Activated CD4-positive, alpha-beta memory T cell treated with anti-CD3 and anti-CD28 coated beads for 36 hours (primary cell): ENCODE measurements at regions not wholly inside any gene's neighbourhood (a gene's known extent, or its start where the extent isn't known, plus 50 kb on each side); places are given as distances from the start of the nearest gene placed in this dataset.

Source experiments
- CTCF ChIA-PET: fragments of 350-600 bp; sonication (Branson Sonifier 250); formaldehyde crosslinking; loops from one replicate; lab custom pipeline; 2021; ENCODE audit warnings: antibody characterized with exemption, inconsistent platforms; lab: Charles Lee
- POLR2A ChIA-PET: fragments of 350-600 bp; sonication (Branson Sonifier 250); formaldehyde crosslinking; loops from one replicate; lab custom pipeline; 2021; ENCODE audit warnings: antibody characterized with exemption; lab: Charles Lee
- DNase-seq: peaks from one replicate; pipeline ENCODE4 v3.0.0-alpha.2; 2020
- H3K27ac Mint-ChIP-seq: one replicate; pipeline ENCODE4 v1.8.0; 2021; ENCODE audit warnings: mixed read lengths
- H3K27me3 Mint-ChIP-seq: one replicate; pipeline ENCODE4 v1.8.0; 2021; ENCODE audit warnings: mixed read lengths
- H3K36me3 Mint-ChIP-seq: one replicate; pipeline ENCODE4 v1.8.0; 2021; ENCODE audit warnings: mixed read lengths
- H3K4me1 Mint-ChIP-seq: one replicate; pipeline ENCODE4 v1.8.0; 2021; ENCODE audit warnings: low read depth, mixed read lengths
- H3K4me3 Mint-ChIP-seq: one replicate; pipeline ENCODE4 v1.8.0; 2021; ENCODE audit warnings: mild to moderate bottlenecking, mixed read lengths
- H3K9me3 Mint-ChIP-seq: one replicate; pipeline ENCODE4 v1.8.0; 2021; ENCODE audit warnings: mixed read lengths
- intact Hi-C: fragments of 100-400 bp; cut with micrococcal nuclease; formaldehyde crosslinking; loops from one replicate; pipeline ENCODE4 v1.15.1; 2023

GRCh38 chr16:51382211-51382610 lies 231.1 kb upstream of the SALL1 start:
- no peaks in the 10 kb centered on the region for H3K36me3 Mint-ChIP-seq
- intact Hi-C loops: no loop called here
- no peaks in the 10 kb centered on the region for H3K9me3 Mint-ChIP-seq
- H3K4me1 Mint-ChIP-seq: no peaks in the 10 kb centered on the region
- no peak for DNase-seq
- no peaks in the 10 kb centered on the region for H3K27me3 Mint-ChIP-seq
- no peak overlapping the region for H3K4me3 Mint-ChIP-seq
- ChIA-PET POLR2A (no interaction called here), CTCF (no interaction called here)
- no peak overlapping the region for H3K27ac Mint-ChIP-seq

- DNase-seq: no peak
- no peaks in the 10 kb centered on the region for H3K9me3 Mint-ChIP-seq
- H3K4me1 Mint-ChIP-seq: no peaks in the 10 kb centered on the region
- no peak overlapping the region for H3K27ac Mint-ChIP-seq
- H3K4me3 Mint-ChIP-seq: no peak overlapping the region
- H3K27me3 Mint-ChIP-seq: no peaks in the 10 kb centered on the region
- intact Hi-C loops: no loop called here
- CTCF ChIA-PET: no interaction called here
- H3K36me3 Mint-ChIP-seq: no peaks in the 10 kb centered on the region
- POLR2A ChIA-PET: no interaction called here
Measured at GRCh38 chr16:51376080-51376479, 225.0 kb upstream of the SALL1 start.

GRCh38 chr16:51374790-51375189 lies 223.7 kb upstream of the SALL1 start:
- DNase-seq: no peak
- POLR2A ChIA-PET: no interaction called here
- Mint-ChIP-seq H3K27ac (no peak overlapping the region), H3K4me3 (no peak overlapping the region), H3K9me3 (no peaks in the 10 kb centered on the region), H3K4me1 (no peaks in the 10 kb centered on the region), H3K27me3 (no peaks in the 10 kb centered on the region), H3K36me3 (no peaks in the 10 kb centered on the region)
- intact Hi-C loops: no loop called here
- CTCF ChIA-PET: no interaction called here

- H3K36me3 Mint-ChIP-seq: no peaks in the 10 kb centered on the region
- H3K9me3 Mint-ChIP-seq: no peaks in the 10 kb centered on the region
- no peak overlapping the region for H3K27ac Mint-ChIP-seq
- DNase-seq: no peak
- no peaks in the 10 kb centered on the region for H3K4me1 Mint-ChIP-seq
- ChIA-PET CTCF (no interaction called here), POLR2A (no interaction called here)
- H3K27me3 Mint-ChIP-seq: no peaks in the 10 kb centered on the region
- H3K4me3 Mint-ChIP-seq: no peak overlapping the region
- intact Hi-C loops: no loop called here
Measured at GRCh38 chr16:51374346-51374745, 223.3 kb upstream of the SALL1 start.

- DNase-seq: no peak
- no peaks in the 10 kb centered on the region for H3K4me1 Mint-ChIP-seq
Measured at GRCh38 chr16:51365715-51366114, 214.6 kb upstream of the SALL1 start.

GRCh38 chr16:51359141-51359955 lies 208.3 kb upstream of the SALL1 start:
- CTCF ChIA-PET: no interaction called here
- H3K27ac Mint-ChIP-seq: no peak overlapping the region
- DNase-seq: no peak
- H3K4me3 Mint-ChIP-seq: no peak overlapping the region
- H3K4me1 Mint-ChIP-seq: no peaks in the 10 kb centered on the region
- intact Hi-C loops: no loop called here
- no peaks in the 10 kb centered on the region for H3K27me3 Mint-ChIP-seq
- no peaks in the 10 kb centered on the region for H3K36me3 Mint-ChIP-seq
- POLR2A ChIA-PET: no interaction called here
- H3K9me3 Mint-ChIP-seq: peaks cover 8% of the 10 kb centered on the region

More at GRCh38 chr16:51365715-51366114, 214.6 kb upstream of the SALL1 start:
- POLR2A ChIA-PET: no interaction called here
- Mint-ChIP-seq H3K27ac (no peak overlapping the region), H3K9me3 (peaks cover 2% of the 10 kb centered on the region), H3K27me3 (no peaks in the 10 kb centered on the region), H3K36me3 (no peaks in the 10 kb centered on the region), H3K4me3 (no peak overlapping the region)
- CTCF ChIA-PET: no interaction called here
- intact Hi-C loops: no loop called here

- ChIA-PET CTCF (no interaction called here), POLR2A (no interaction called here)
- intact Hi-C loops: no loop called here
- no peaks in the 10 kb centered on the region for H3K27me3 Mint-ChIP-seq
- no peak for DNase-seq
- H3K27ac Mint-ChIP-seq: no peak overlapping the region
- peaks cover 6% of the 10 kb centered on the region for H3K9me3 Mint-ChIP-seq
- no peaks in the 10 kb centered on the region for H3K36me3 Mint-ChIP-seq
- H3K4me1 Mint-ChIP-seq: no peaks in the 10 kb centered on the region
- no peak overlapping the region for H3K4me3 Mint-ChIP-seq
Measured at GRCh38 chr16:51357839-51358238, 206.8 kb upstream of the SALL1 start.

- H3K27me3 Mint-ChIP-seq: no peaks in the 10 kb centered on the region
- H3K4me3 Mint-ChIP-seq: no peak overlapping the region
- H3K4me1 Mint-ChIP-seq: no peaks in the 10 kb centered on the region
- POLR2A ChIA-PET: no interaction called here
- no peaks in the 10 kb centered on the region for H3K36me3 Mint-ChIP-seq
- H3K9me3 Mint-ChIP-seq: peaks cover 6% of the 10 kb centered on the region
- intact Hi-C loops: no loop called here
- DNase-seq: no peak
- CTCF ChIA-PET: no interaction called here
- H3K27ac Mint-ChIP-seq: no peak overlapping the region
Measured at GRCh38 chr16:51355875-51356274, 204.8 kb upstream of the SALL1 start.

- CTCF ChIA-PET: no interaction called here
- no peaks in the 10 kb centered on the region for H3K36me3 Mint-ChIP-seq
Measured at GRCh38 chr16:51355195-51355594, 204.1 kb upstream of the SALL1 start.

GRCh38 chr16:51353055-51353454 lies 202.0 kb upstream of the SALL1 start:
- H3K4me3 Mint-ChIP-seq: no peak overlapping the region
- no peak for DNase-seq
- no peak overlapping the region for H3K27ac Mint-ChIP-seq
- POLR2A ChIA-PET: no interaction called here
- H3K36me3 Mint-ChIP-seq: no peaks in the 10 kb centered on the region
- H3K4me1 Mint-ChIP-seq: no peaks in the 10 kb centered on the region
- CTCF ChIA-PET: no interaction called here
- peaks cover 6% of the 10 kb centered on the region for H3K9me3 Mint-ChIP-seq
- H3K27me3 Mint-ChIP-seq: no peaks in the 10 kb centered on the region
- intact Hi-C loops: no loop called here

More at GRCh38 chr16:51355195-51355594, 204.1 kb upstream of the SALL1 start:
- POLR2A ChIA-PET: interaction anchor here (0.6 kb wide), 1 partner anchor 16 kb away, joined by 3 read pairs; no protein-coding TSS in a partner anchor
- DNase-seq: no peak
- no peak overlapping the region for H3K4me3 Mint-ChIP-seq
- no peak overlapping the region for H3K27ac Mint-ChIP-seq
- intact Hi-C loops: no loop called here
- H3K9me3 Mint-ChIP-seq: peaks cover 6% of the 10 kb centered on the region
- H3K27me3 Mint-ChIP-seq: no peaks in the 10 kb centered on the region
- no peaks in the 10 kb centered on the region for H3K4me1 Mint-ChIP-seq

- CTCF ChIA-PET: no interaction called here
- H3K27ac Mint-ChIP-seq: no peak overlapping the region
- POLR2A ChIA-PET: no interaction called here
- DNase-seq: no peak
- H3K36me3 Mint-ChIP-seq: no peaks in the 10 kb centered on the region
- no peak overlapping the region for H3K4me3 Mint-ChIP-seq
- H3K4me1 Mint-ChIP-seq: no peaks in the 10 kb centered on the region
- no peaks in the 10 kb centered on the region for H3K27me3 Mint-ChIP-seq
- H3K9me3 Mint-ChIP-seq: no peaks in the 10 kb centered on the region
- intact Hi-C loops: no loop called here
Measured at GRCh38 chr16:51349626-51350025, 198.6 kb upstream of the SALL1 start.

GRCh38 chr16:51343411-51343810 lies 192.3 kb upstream of the SALL1 start:
- H3K4me3 Mint-ChIP-seq: no peak overlapping the region
- ChIA-PET POLR2A (no interaction called here), CTCF (no interaction called here)
- H3K4me1 Mint-ChIP-seq: no peaks in the 10 kb centered on the region
- H3K36me3 Mint-ChIP-seq: no peaks in the 10 kb centered on the region
- intact Hi-C loops: no loop called here
- H3K27ac Mint-ChIP-seq: no peak overlapping the region
- no peak for DNase-seq
- H3K27me3 Mint-ChIP-seq: no peaks in the 10 kb centered on the region
- H3K9me3 Mint-ChIP-seq: no peaks in the 10 kb centered on the region

- no peaks in the 10 kb centered on the region for H3K36me3 Mint-ChIP-seq
- ChIA-PET CTCF (no interaction called here), POLR2A (no interaction called here)
- DNase-seq: no peak
- intact Hi-C loops: no loop called here
- H3K27ac Mint-ChIP-seq: no peak overlapping the region
- no peaks in the 10 kb centered on the region for H3K9me3 Mint-ChIP-seq
- no peaks in the 10 kb centered on the region for H3K4me1 Mint-ChIP-seq
- no peak overlapping the region for H3K4me3 Mint-ChIP-seq
- no peaks in the 10 kb centered on the region for H3K27me3 Mint-ChIP-seq
Measured at GRCh38 chr16:51341204-51341603, 190.1 kb upstream of the SALL1 start.
